Gastrocnemius medialis (tissue), 4 donors: ENCODE measurements at regions not wholly inside any gene's neighbourhood (a gene's known extent, or its start where the extent isn't known, plus 50 kb on each side); places are given as distances from the start of the nearest gene placed in this dataset.

Experiments used
- ATAC-seq, 2 donors: fragments of 150-250 bp; one replicate each; pipeline ENCODE4 v1.9.1; 2016
- DNase-seq, 2 donors: peaks; one replicate each; pipeline ENCODE4 v3.0.0-alpha.2; 2019
- H3K27ac ChIP-seq, 4 donors: fragments of 200-600 bp; sonication (generic); 1 replicate in 1 of 4; 2 replicates in 3 of 4; pipeline ENCODE4 v1.5.1; 2016 to 2018; ENCODE audit warnings: mild to moderate bottlenecking in 2 of 4, moderate library complexity in 1 of 4
- H3K27me3 ChIP-seq, 3 donors: fragments of 200-600 bp; sonication (generic) in 2 of 3; 1 replicate in 1 of 3; 2 replicates in 2 of 3; pipeline versions ENCODE4 v1.5.1 to v1.6.0; 2016 to 2019; ENCODE audit warnings: mild to moderate bottlenecking in 1 of 3, moderate library complexity in 1 of 3
- H3K36me3 ChIP-seq, 2 donors: fragments of 200-600 bp; sonication (generic) in 1 of 2; one replicate each; pipeline ENCODE4 v1.5.1; 2017 to 2018
- H3K4me1 ChIP-seq, 2 donors: fragments of 200-600 bp; sonication (generic) in 1 of 2; one replicate each; pipeline ENCODE4 v1.5.1; 2016 to 2017; ENCODE audit warnings: mild to moderate bottlenecking in 2 of 2
- H3K4me3 ChIP-seq, 4 donors: fragments of 200-600 bp; sonication (generic) in 3 of 4; 1 replicate in 1 of 4; 2 replicates in 3 of 4; pipeline ENCODE4 v1.5.1; 2016 to 2019; ENCODE audit warnings: mild to moderate bottlenecking in 2 of 4
- H3K9me3 ChIP-seq, 3 donors: fragments of 200-600 bp; sonication (generic) in 2 of 3; 1 replicate in 1 of 3; 2 replicates in 2 of 3; pipeline ENCODE4 v1.5.1; 2016 to 2019
- CTCF ChIP-seq, 5 experiments: fragments of 450-650 bp in 3 of 5; fragments of 200-600 bp in 2 of 5; sonication (generic) in 2 of 5; IDR thresholded peaks in 4 of 5; conservative IDR thresholded peaks in 1 of 5; 1 replicate in 4 of 5; 2 replicates in 1 of 5; pipeline ENCODE4 v1.5.1; 2016 to 2019; ENCODE audit warnings: antibody characterized with exemption in 5 of 5, mild to moderate bottlenecking in 3 of 5, moderate library complexity in 3 of 5
- POLR2A ChIP-seq, 2 donors: fragments of 450-650 bp; IDR thresholded peaks; one replicate each; pipeline ENCODE4 v1.6.1; 2017; ENCODE audit warnings: antibody characterized with exemption in 2 of 2, mild to moderate bottlenecking in 2 of 2, moderate library complexity in 2 of 2
- in situ Hi-C, 4 donors: fragments of 200-750 bp; cut with MboI; loops; one replicate each; pipeline versions ENCODE4 v1.15.0 to v1.8.0; 2017; ENCODE audit warnings: low sequenced_read_pairs in 4 of 4
- intact Hi-C: fragments of 100-400 bp; cut with DNase I; formaldehyde crosslinking; loops from one replicate; pipeline ENCODE4 v1.15.1; 2023; ENCODE audit warnings: low total_unique reads

GRCh38 chr12:111158992-111159391 is 209.9 kb downstream of the PHETA1 start:
- Histone ChIP-seq H3K4me1 (no peaks in the 10 kb centered on the region), H3K27me3 (peaks cover 4 to 18% (median 12%) of the 10 kb centered on the region in 3 donors), H3K4me3 (no peak overlapping the region), H3K9me3 (no peaks in the 10 kb centered on the region), H3K36me3 (no peaks in the 10 kb centered on the region), H3K27ac (no peak overlapping the region)
- ATAC-seq = no peak
- DNase-seq = no peak
- TF ChIP-seq CTCF (IDR thresholded peaks at IDR 0.05 in 4 of 5, conservative IDR thresholded peaks at IDR 0.05 in 1 of 5) (no peak), POLR2A (IDR thresholded peaks at IDR 0.05) (no peak)
- in situ Hi-C loops = no loop called here
- intact Hi-C loops = no loop called here

- intact Hi-C loops (no loop called here), in situ Hi-C loops (no loop called here)
- Histone ChIP-seq H3K36me3 (no peaks in the 10 kb centered on the region), H3K4me3 (no peak overlapping the region), H3K4me1 (no peaks in the 10 kb centered on the region), H3K9me3 (no peaks in the 10 kb centered on the region), H3K27me3 (peaks cover 4 to 18% (median 12%) of the 10 kb centered on the region in 3 donors), H3K27ac (no peak overlapping the region)
- no peak for DNase-seq
- ATAC-seq = no peak
- TF ChIP-seq POLR2A (IDR thresholded peaks at IDR 0.05) = no peak
- TF ChIP-seq CTCF (IDR thresholded peaks at IDR 0.05 in 4 of 5, conservative IDR thresholded peaks at IDR 0.05 in 1 of 5) = no peak
These were observed 211.4 kb downstream of the PHETA1 start for GRCh38 chr12:111157486-111157885.

- intact Hi-C loops (no loop called here), in situ Hi-C loops (no loop called here)
- ATAC-seq (no peak), DNase-seq (no peak)
- no peak overlapping the region for H3K4me3 ChIP-seq
- H3K4me1 ChIP-seq = no peaks in the 10 kb centered on the region
- no peak overlapping the region for H3K27ac ChIP-seq
- H3K27me3 ChIP-seq = peaks cover 4 to 18% (median 12%) of the 10 kb centered on the region in 3 donors
- TF ChIP-seq CTCF (IDR thresholded peaks at IDR 0.05 in 4 of 5, conservative IDR thresholded peaks at IDR 0.05 in 1 of 5) = no peak
- TF ChIP-seq POLR2A (IDR thresholded peaks at IDR 0.05) = no peak
- H3K9me3 ChIP-seq = no peaks in the 10 kb centered on the region
- H3K36me3 ChIP-seq = no peaks in the 10 kb centered on the region
These were observed 212.6 kb downstream of the PHETA1 start for GRCh38 chr12:111156304-111156703.

GRCh38 chr12:111155521-111155920 is 213.4 kb downstream of the PHETA1 start:
- no peaks in the 10 kb centered on the region for H3K4me1 ChIP-seq
- ATAC-seq (no peak), DNase-seq (no peak)
- no peaks in the 10 kb centered on the region for H3K36me3 ChIP-seq
- no peak overlapping the region for H3K4me3 ChIP-seq
- in situ Hi-C loops = no loop called here
- intact Hi-C loops = no loop called here
- H3K27ac ChIP-seq = no peak overlapping the region
- peaks cover 4 to 18% (median 12%) of the 10 kb centered on the region in 3 donors for H3K27me3 ChIP-seq
- TF ChIP-seq POLR2A (IDR thresholded peaks at IDR 0.05) (no peak), CTCF (IDR thresholded peaks at IDR 0.05 in 4 of 5, conservative IDR thresholded peaks at IDR 0.05 in 1 of 5) (no peak)
- H3K9me3 ChIP-seq = no peaks in the 10 kb centered on the region

- Histone ChIP-seq H3K27ac (no peak overlapping the region), H3K9me3 (no peaks in the 10 kb centered on the region), H3K4me3 (no peak overlapping the region), H3K27me3 (peaks cover 4 to 18% (median 15%) of the 10 kb centered on the region in 3 donors), H3K4me1 (no peaks in the 10 kb centered on the region), H3K36me3 (no peaks in the 10 kb centered on the region)
- ATAC-seq (no peak), DNase-seq (no peak)
- in situ Hi-C loops = no loop called here
- TF ChIP-seq POLR2A (IDR thresholded peaks at IDR 0.05) = no peak
- TF ChIP-seq CTCF (IDR thresholded peaks at IDR 0.05 in 4 of 5, conservative IDR thresholded peaks at IDR 0.05 in 1 of 5) = no peak
- intact Hi-C loops = no loop called here
These were observed 213.9 kb downstream of the PHETA1 start for GRCh38 chr12:111155020-111155419.
